ENCODE measurements at regions not wholly inside any gene's neighbourhood (a gene's known extent, or its start where the extent isn't known, plus 50 kb on each side); places are given as distances from the start of the nearest gene placed in this dataset.
"Not testable (repeated sequence)": the region's sequence is repeated elsewhere in the genome, so short reads cannot be mapped to it uniquely, and the experiment has no call there.

- TF ChIP-seq, protein P1, sequence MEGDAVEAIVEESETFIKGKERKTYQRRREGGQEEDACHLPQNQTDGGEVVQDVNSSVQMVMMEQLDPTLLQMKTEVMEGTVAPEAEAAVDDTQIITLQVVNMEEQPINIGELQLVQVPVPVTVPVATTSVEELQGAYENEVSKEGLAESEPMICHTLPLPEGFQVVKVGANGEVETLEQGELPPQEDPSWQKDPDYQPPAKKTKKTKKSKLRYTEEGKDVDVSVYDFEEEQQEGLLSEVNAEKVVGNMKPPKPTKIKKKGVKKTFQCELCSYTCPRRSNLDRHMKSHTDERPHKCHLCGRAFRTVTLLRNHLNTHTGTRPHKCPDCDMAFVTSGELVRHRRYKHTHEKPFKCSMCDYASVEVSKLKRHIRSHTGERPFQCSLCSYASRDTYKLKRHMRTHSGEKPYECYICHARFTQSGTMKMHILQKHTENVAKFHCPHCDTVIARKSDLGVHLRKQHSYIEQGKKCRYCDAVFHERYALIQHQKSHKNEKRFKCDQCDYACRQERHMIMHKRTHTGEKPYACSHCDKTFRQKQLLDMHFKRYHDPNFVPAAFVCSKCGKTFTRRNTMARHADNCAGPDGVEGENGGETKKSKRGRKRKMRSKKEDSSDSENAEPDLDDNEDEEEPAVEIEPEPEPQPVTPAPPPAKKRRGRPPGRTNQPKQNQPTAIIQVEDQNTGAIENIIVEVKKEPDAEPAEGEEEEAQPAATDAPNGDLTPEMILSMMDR (IDR thresholded peaks at IDR 0.05): not testable (repeated sequence)
- TF ChIP-seq POLR2AphosphoS5 (IDR thresholded peaks at IDR 0.05): not testable (repeated sequence)
These were observed 559.0 kb downstream of the CD109 start for GRCh38 chr6:74255007-74255406.

Data from stomach (tissue), 4 donors.